Mucosa of descending colon (tissue), 3 donors: ENCODE measurements at regions not wholly inside any gene's neighbourhood (a gene's known extent, or its start where the extent isn't known, plus 50 kb on each side); places are given as distances from the start of the nearest gene placed in this dataset.
A peak's percentile ranks its signal among the peaks of the same experiment; 100 is the strongest.

ENCODE experiments used
- ATAC-seq: fragments of 200-7000 bp; cut with Tn5 transposase; one replicate; pipeline ENCODE4 v1.9.1; 2020; ENCODE audit warnings: mild to moderate bottlenecking, moderate library complexity
- DNase-seq, 3 donors: peaks; one replicate each; pipeline ENCODE4 v3.0.0-alpha.2; 2020
- H3K36me3 ChIP-seq: fragments of 200-600 bp; one replicate; pipeline ENCODE4 v1.8.0; 2021; ENCODE audit warnings: low read depth, mild to moderate bottlenecking
- H3K4me1 ChIP-seq: fragments of 200-600 bp; one replicate; pipeline ENCODE4 v1.8.0; 2021; ENCODE audit warnings: low read depth, mild to moderate bottlenecking
- H3K4me3 ChIP-seq: fragments of 200-600 bp; one replicate; pipeline ENCODE4 v1.8.0; 2021; ENCODE audit warnings: mild to moderate bottlenecking
- H3K9me3 ChIP-seq: fragments of 200-600 bp; one replicate; pipeline ENCODE4 v1.8.0; 2021; ENCODE audit warnings: mild to moderate bottlenecking
- intact Hi-C, 2 donors: fragments of 100-400 bp; cut with DNase I in 1 of 2; cut with micrococcal nuclease in 1 of 2; formaldehyde crosslinking; loops; one replicate each; pipeline versions ENCODE4 v1.11.0 to v1.11.1; 2022; cut with DNase I, micrococcal nuclease
- TF ChIP-seq, protein P1 (sequence below): fragments of 200-600 bp; IDR thresholded peaks from one replicate; pipeline ENCODE4 v1.8.0; 2022; ENCODE audit warnings: antibody characterized with exemption, mild to moderate bottlenecking
- donor health status: DM: no; HTN: no; CAD: no; lungs with moderate emphysema.
- donor health status: DM: no; HTN: no; CAD: no.
- donor health status: DM: no; HTN: yes; CAD: no.

DNA sequence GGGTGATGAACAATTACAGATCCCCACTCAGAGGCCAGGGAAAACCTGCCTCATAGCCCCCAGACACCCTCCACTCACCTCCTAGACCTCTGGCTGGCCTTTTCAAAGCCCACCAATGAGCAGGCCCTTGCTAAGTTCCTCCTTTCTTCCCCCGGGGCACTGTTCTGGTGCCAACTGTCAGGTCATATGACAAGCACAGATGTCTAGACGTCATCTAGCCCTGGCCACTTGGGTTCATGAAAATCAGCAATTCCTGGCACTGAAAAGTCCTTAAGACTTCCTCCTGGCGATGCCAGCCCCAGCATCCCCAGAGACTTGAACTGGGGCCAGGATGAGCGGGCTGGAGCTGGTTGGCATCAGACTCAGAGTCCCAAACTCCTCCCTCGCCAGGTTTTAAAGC, 115.6 kb upstream of the NALF2 start:
- no peaks in the 10 kb centered on the region for H3K36me3 ChIP-seq
- DNase-seq: peak in 1 of 3 donors; percentile 1
- no peaks in the 10 kb centered on the region for H3K9me3 ChIP-seq
- H3K4me1 ChIP-seq: no peaks in the 10 kb centered on the region
- no peak overlapping the region for H3K4me3 ChIP-seq
- ATAC-seq: no peak
- TF ChIP-seq, protein P1, sequence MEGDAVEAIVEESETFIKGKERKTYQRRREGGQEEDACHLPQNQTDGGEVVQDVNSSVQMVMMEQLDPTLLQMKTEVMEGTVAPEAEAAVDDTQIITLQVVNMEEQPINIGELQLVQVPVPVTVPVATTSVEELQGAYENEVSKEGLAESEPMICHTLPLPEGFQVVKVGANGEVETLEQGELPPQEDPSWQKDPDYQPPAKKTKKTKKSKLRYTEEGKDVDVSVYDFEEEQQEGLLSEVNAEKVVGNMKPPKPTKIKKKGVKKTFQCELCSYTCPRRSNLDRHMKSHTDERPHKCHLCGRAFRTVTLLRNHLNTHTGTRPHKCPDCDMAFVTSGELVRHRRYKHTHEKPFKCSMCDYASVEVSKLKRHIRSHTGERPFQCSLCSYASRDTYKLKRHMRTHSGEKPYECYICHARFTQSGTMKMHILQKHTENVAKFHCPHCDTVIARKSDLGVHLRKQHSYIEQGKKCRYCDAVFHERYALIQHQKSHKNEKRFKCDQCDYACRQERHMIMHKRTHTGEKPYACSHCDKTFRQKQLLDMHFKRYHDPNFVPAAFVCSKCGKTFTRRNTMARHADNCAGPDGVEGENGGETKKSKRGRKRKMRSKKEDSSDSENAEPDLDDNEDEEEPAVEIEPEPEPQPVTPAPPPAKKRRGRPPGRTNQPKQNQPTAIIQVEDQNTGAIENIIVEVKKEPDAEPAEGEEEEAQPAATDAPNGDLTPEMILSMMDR: no peak
- intact Hi-C loops: no loop called here

DNA sequence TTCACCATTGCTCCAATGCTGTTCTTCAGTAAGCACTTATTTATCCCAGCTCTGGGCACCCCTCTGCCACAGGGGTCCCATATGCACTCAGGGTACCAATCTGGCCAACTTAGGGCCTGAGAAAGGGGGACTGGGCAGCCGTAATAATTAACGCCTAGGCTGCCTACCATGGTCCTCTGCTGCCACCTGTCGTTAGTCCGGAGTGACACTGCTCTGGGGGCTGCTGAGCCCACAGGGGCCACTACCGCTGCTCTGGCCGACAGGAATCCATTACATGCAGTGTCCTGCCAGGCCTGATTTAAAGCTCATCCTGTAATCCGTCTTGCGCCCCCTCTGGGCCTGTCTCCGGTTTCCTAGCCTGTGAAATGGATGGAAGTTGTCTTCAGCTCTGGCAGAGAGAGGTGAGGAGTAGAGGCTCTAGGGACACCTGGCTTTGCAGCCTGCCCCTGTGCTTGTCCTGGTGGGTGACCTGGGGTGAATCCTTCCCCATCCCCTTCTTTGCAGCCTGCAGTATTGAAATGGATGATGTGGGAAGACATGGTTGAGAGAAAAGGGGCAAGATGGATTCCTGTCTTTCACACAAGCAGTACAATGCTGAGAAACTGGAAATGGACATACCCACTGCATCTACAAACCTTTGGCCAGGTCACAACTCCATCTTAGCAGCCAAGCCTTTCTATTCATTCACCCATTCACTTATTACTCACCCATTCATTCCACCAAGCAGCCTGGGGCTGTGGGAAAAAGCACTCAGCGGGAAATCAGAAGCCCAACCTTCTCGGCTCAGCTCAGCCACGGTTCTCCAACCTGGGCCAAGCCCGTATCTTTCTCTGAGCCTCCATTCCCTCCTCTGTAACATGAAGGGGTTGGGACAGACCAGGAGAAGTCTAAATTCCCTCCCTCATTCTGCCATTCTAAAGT, 116.3 kb upstream of the NALF2 start:
- ATAC-seq: peak; percentile 61

DNA sequence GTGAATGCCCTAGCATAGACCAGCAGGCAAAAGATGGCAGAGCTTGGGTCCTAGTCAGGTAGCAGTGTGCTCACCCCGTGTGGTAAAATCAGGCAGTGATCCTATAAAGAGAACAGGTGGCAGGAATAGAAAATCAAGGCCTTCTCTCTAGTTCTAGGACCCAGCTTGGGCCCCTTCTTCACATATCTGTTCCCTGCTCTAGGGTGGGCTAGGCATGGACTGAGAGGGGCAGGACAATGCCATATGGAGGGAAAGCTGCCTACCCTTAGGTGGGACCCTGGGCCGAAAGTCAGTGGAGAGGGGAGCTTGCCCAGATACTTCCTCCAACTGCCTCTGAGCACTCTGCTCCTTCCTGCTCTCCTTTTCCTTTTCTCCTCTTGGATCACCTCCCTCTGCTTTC, 117.4 kb upstream of the NALF2 start:
- no peak overlapping the region for H3K4me3 ChIP-seq
- intact Hi-C loops: no loop called here

More for the DNA sequence above, 116.3 kb upstream of the NALF2 start:
- peak in 2 of 3 donors; percentile 23 to 30 for DNase-seq
- H3K36me3 ChIP-seq: no peaks in the 10 kb centered on the region
- no peaks in the 10 kb centered on the region for H3K4me1 ChIP-seq
- TF ChIP-seq, protein P1: no peak
- intact Hi-C loops: no loop called here
- no peak overlapping the region for H3K4me3 ChIP-seq
- H3K9me3 ChIP-seq: no peaks in the 10 kb centered on the region

DNA sequence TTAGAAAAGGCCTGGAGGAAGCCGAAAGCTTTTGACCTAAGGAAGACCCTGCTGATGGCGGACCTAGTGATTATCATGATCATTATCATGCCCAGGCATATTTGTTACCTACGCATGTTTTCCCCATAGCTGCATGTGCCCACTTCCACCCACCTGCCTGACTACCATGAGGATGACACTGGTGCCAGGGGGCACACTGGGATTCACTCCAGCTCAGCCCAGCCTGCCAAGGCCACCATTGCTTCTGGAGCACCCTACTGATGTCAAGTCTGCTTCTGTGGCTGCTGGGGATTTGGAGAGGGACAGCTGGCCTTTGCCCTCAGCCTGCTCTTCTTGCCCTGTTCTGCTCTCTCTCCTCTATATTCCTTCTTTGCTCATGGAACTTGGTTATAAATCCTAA, 124.7 kb upstream of the NALF2 start:
- DNase-seq (no peak), ATAC-seq (no peak)
- Histone ChIP-seq H3K4me1 (no peaks in the 10 kb centered on the region), H3K4me3 (no peak overlapping the region), H3K9me3 (peaks cover 3% of the 10 kb centered on the region), H3K36me3 (no peaks in the 10 kb centered on the region)
- intact Hi-C loops: no loop called here
- TF ChIP-seq, protein P1: no peak

More for the DNA sequence above, 117.4 kb upstream of the NALF2 start:
- H3K9me3 ChIP-seq: no peaks in the 10 kb centered on the region
- no peaks in the 10 kb centered on the region for H3K36me3 ChIP-seq
- H3K4me1 ChIP-seq: no peaks in the 10 kb centered on the region
- no peak for DNase-seq
- TF ChIP-seq, protein P1: no peak
- ATAC-seq: no peak

DNA sequence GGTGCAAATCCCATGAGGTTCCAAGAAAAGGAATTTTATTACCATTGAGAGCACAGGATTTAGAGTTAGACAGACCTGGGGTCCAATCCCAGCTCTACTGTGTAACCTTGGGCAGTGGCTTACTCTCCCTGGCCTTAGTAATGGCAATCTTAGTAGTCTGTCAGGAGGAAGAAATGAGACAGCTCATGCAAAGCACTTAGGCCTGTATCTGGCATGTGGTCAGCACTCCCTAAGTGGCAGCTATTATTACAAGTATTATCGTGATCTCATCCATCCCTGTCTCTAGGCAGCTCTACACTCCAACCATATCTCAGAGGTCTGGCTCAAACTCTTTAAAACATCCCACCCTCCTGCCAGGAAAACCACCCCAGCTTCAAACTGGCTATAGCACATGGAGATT, 129.6 kb upstream of the NALF2 start:
- TF ChIP-seq, protein P1: no peak
- intact Hi-C loops: no loop called here
- Histone ChIP-seq H3K4me3 (no peak overlapping the region), H3K9me3 (peaks cover 3% of the 10 kb centered on the region), H3K36me3 (no peaks in the 10 kb centered on the region), H3K4me1 (no peaks in the 10 kb centered on the region)
- DNase-seq (no peak), ATAC-seq (no peak)
